NOMO-1 treated with dmso at 0.1 percent for 144 hours (cell line): ENCODE measurements at regions not wholly inside any gene's neighbourhood (a gene's known extent, or its start where the extent isn't known, plus 50 kb on each side); places are given as distances from the start of the nearest gene placed in this dataset.

Source experiments
- DNase-seq: peaks from one replicate; lab custom pipeline; 2025; ENCODE audit not compliant: unreplicated experiment; lab: John Stamatoyannopoulos, UW

GRCh38 chr6:145486306-145486705 is 249.0 kb downstream of the EPM2A start:
- no peak for DNase-seq

GRCh38 chr6:145489583-145489982 is 245.7 kb downstream of the EPM2A start:
- DNase-seq, result no peak

- no peak for DNase-seq
These were observed 245.3 kb downstream of the EPM2A start for GRCh38 chr6:145490068-145490467.

- no peak for DNase-seq
These were observed 244.2 kb downstream of the EPM2A start for GRCh38 chr6:145491126-145491525.

- DNase-seq, result no peak
These were observed 238.3 kb downstream of the EPM2A start for GRCh38 chr6:145497006-145497405.

GRCh38 chr6:145498425-145498824 is 236.9 kb downstream of the EPM2A start:
- no peak for DNase-seq

- DNase-seq, result no peak
These were observed 232.9 kb downstream of the EPM2A start for GRCh38 chr6:145502416-145502815.

GRCh38 chr6:145506136-145506535 is 229.2 kb downstream of the EPM2A start:
- DNase-seq, result no peak

- DNase-seq, result no peak
These were observed 228.8 kb downstream of the EPM2A start for GRCh38 chr6:145506565-145506964.

- DNase-seq, result no peak
These were observed 228.1 kb downstream of the EPM2A start for GRCh38 chr6:145507239-145507638.

- no peak for DNase-seq
These were observed 227.2 kb downstream of the EPM2A start for GRCh38 chr6:145508107-145508506.

- no peak for DNase-seq
These were observed 217.8 kb downstream of the EPM2A start for GRCh38 chr6:145517492-145517891.

- DNase-seq, result no peak
These were observed 210.3 kb downstream of the EPM2A start for GRCh38 chr6:145525038-145525437.

- no peak for DNase-seq
These were observed 205.7 kb downstream of the EPM2A start for GRCh38 chr6:145529582-145529981.

- DNase-seq, result no peak
These were observed 204.9 kb downstream of the EPM2A start for GRCh38 chr6:145530454-145530853.

GRCh38 chr6:145531032-145531431 is 204.3 kb downstream of the EPM2A start:
- no peak for DNase-seq

GRCh38 chr6:145531822-145532221 is 203.5 kb downstream of the EPM2A start:
- DNase-seq, result no peak

GRCh38 chr6:145532361-145532760 is 203.0 kb downstream of the EPM2A start:
- no peak for DNase-seq

GRCh38 chr6:145534989-145535388 is 200.3 kb downstream of the EPM2A start:
- no peak for DNase-seq

- DNase-seq, result no peak
These were observed 196.3 kb downstream of the EPM2A start for GRCh38 chr6:145538989-145539388.

- DNase-seq, result no peak
These were observed 195.5 kb downstream of the EPM2A start for GRCh38 chr6:145539831-145540230.

- no peak for DNase-seq
These were observed 194.6 kb downstream of the EPM2A start for GRCh38 chr6:145540741-145541140.

GRCh38 chr6:145544041-145544440 is 191.3 kb downstream of the EPM2A start:
- no peak for DNase-seq

GRCh38 chr6:145544514-145544913 is 190.8 kb downstream of the EPM2A start:
- DNase-seq, result no peak
